Left lung (tissue), 4 donors: ENCODE measurements at regions not wholly inside any gene's neighbourhood (a gene's known extent, or its start where the extent isn't known, plus 50 kb on each side); places are given as distances from the start of the nearest gene placed in this dataset.

Experiments used
- ATAC-seq: fragments of 200-7000 bp; cut with Tn5 transposase; one replicate; pipeline ENCODE4 v1.9.1; 2020; ENCODE audit warnings: moderate library complexity
- DNase-seq, 4 donors: peaks; one replicate each; pipeline ENCODE4 v3.0.0-alpha.2; 2013 to 2020
- H3K27ac ChIP-seq, 2 donors: fragments of 200-600 bp; sonication (generic) in 1 of 2; one replicate each; pipeline versions ENCODE4 v1.5.0 to v1.8.0; 2020 to 2021
- H3K27me3 ChIP-seq, 2 donors: fragments of 200-600 bp; sonication (generic) in 1 of 2; one replicate each; pipeline versions ENCODE4 v1.5.0 to v1.8.0; 2020 to 2021
- H3K36me3 ChIP-seq, 2 donors: fragments of 200-600 bp; sonication (generic) in 1 of 2; one replicate each; pipeline versions ENCODE4 v1.5.0 to v1.8.0; 2020 to 2021
- H3K4me1 ChIP-seq, 2 donors: fragments of 200-600 bp; one replicate each; pipeline ENCODE4 v1.8.0; 2021
- H3K4me3 ChIP-seq, 2 donors: fragments of 200-600 bp; sonication (generic) in 1 of 2; one replicate each; pipeline versions ENCODE4 v1.5.0 to v1.8.0; 2020 to 2021; ENCODE audit warnings: mild to moderate bottlenecking in 1 of 2
- H3K9me3 ChIP-seq, 2 donors: fragments of 200-600 bp; sonication (generic) in 1 of 2; one replicate each; pipeline versions ENCODE4 v1.5.0 to v1.8.0; 2020 to 2021
- CTCF ChIP-seq, 2 donors: fragments of 200-600 bp; sonication (generic) in 1 of 2; IDR thresholded peaks; one replicate each; pipeline versions ENCODE4 v1.5.0 to v1.8.0; 2021; ENCODE audit warnings: antibody characterized with exemption in 2 of 2
- intact Hi-C, 2 donors: fragments of 100-400 bp; cut with DNase I; formaldehyde crosslinking; loops; one replicate each; pipeline versions ENCODE4 v1.11.2 to v1.14.2; 2022
- donor health status: DM: no; HTN: yes; CAD: no.
- donor health status: DM: no; HTN: no; CAD: no.

- no peaks in the 10 kb centered on the region for H3K4me1 ChIP-seq
- no peak overlapping the region for H3K4me3 ChIP-seq
- ATAC-seq: no peak
- no peaks in the 10 kb centered on the region for H3K27me3 ChIP-seq
- no peak for DNase-seq
- no peaks in the 10 kb centered on the region for H3K36me3 ChIP-seq
- intact Hi-C loops: no loop called here
- no peaks in the 10 kb centered on the region for H3K9me3 ChIP-seq
- no peak for TF ChIP-seq CTCF (IDR thresholded peaks at IDR 0.05)
- H3K27ac ChIP-seq: no peak overlapping the region
Observed at GRCh38 chr2:41705634-41706033, 342.2 kb upstream of the PKDCC start.

GRCh38 chr2:41706286-41706685 is 341.5 kb upstream of the PKDCC start:
- H3K4me1 ChIP-seq: no peaks in the 10 kb centered on the region
- no peak for TF ChIP-seq CTCF (IDR thresholded peaks at IDR 0.05)
- no peak overlapping the region for H3K4me3 ChIP-seq
- DNase-seq (no peak), ATAC-seq (no peak)
- intact Hi-C loops: no loop called here
- H3K27me3 ChIP-seq: no peaks in the 10 kb centered on the region
- H3K9me3 ChIP-seq: no peaks in the 10 kb centered on the region
- no peaks in the 10 kb centered on the region for H3K36me3 ChIP-seq
- H3K27ac ChIP-seq: no peak overlapping the region

- DNase-seq (no peak), ATAC-seq (peak; percentile 98)
- intact Hi-C loops: no loop called here
- no peak overlapping the region for H3K27ac ChIP-seq
- TF ChIP-seq CTCF (IDR thresholded peaks at IDR 0.05): no peak
- no peaks in the 10 kb centered on the region for H3K27me3 ChIP-seq
- H3K36me3 ChIP-seq: no peaks in the 10 kb centered on the region
- no peaks in the 10 kb centered on the region for H3K4me1 ChIP-seq
- no peaks in the 10 kb centered on the region for H3K9me3 ChIP-seq
- no peak overlapping the region for H3K4me3 ChIP-seq
Observed at GRCh38 chr2:41707790-41708451, 339.9 kb upstream of the PKDCC start.

- no peak overlapping the region for H3K27ac ChIP-seq
- no peak for ATAC-seq
- H3K27me3 ChIP-seq: no peaks in the 10 kb centered on the region
- H3K4me3 ChIP-seq: no peak overlapping the region
- no peaks in the 10 kb centered on the region for H3K4me1 ChIP-seq
- no peaks in the 10 kb centered on the region for H3K9me3 ChIP-seq
- no peak for DNase-seq
- no peak for TF ChIP-seq CTCF (IDR thresholded peaks at IDR 0.05)
- intact Hi-C loops: no loop called here
- no peaks in the 10 kb centered on the region for H3K36me3 ChIP-seq
Observed at GRCh38 chr2:41709702-41710599, 337.9 kb upstream of the PKDCC start.

GRCh38 chr2:41710944-41711343 is 336.9 kb upstream of the PKDCC start:
- Histone ChIP-seq H3K36me3 (no peaks in the 10 kb centered on the region), H3K27me3 (no peaks in the 10 kb centered on the region), H3K4me3 (no peak overlapping the region), H3K4me1 (no peaks in the 10 kb centered on the region), H3K9me3 (no peaks in the 10 kb centered on the region), H3K27ac (no peak overlapping the region)
- no peak for TF ChIP-seq CTCF (IDR thresholded peaks at IDR 0.05)
- DNase-seq: no peak
- ATAC-seq: no peak
- intact Hi-C loops: no loop called here
